ENCODE measurements at regions not wholly inside any gene's neighbourhood (a gene's known extent, or its start where the extent isn't known, plus 50 kb on each side); places are given as distances from the start of the nearest gene placed in this dataset.
A peak's percentile ranks its signal among the peaks of the same experiment; 100 is the strongest.

DNA sequence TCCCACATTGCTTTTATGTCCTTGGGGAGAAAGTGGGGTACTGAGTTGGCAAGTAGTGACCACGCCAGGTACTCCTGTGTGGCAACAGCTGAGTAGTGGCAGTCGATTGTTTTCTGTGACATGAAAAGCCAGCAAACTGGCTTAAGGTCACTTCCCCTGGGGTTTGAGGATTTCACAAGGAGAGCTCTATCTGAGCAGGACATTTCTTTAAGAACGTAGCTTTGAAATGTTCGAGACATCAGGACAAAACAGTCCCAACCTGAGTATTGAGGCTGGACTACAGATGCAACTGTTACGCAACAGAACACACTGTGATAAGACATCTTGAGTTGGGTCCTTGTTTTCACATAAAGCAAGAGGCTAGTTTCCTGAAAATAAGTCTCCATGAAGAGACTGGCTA, 146.7 kb upstream of the KLF14 start:
- no peak for DNase-seq (ENCODE audit: low read depth in 2 of 2)

DNA sequence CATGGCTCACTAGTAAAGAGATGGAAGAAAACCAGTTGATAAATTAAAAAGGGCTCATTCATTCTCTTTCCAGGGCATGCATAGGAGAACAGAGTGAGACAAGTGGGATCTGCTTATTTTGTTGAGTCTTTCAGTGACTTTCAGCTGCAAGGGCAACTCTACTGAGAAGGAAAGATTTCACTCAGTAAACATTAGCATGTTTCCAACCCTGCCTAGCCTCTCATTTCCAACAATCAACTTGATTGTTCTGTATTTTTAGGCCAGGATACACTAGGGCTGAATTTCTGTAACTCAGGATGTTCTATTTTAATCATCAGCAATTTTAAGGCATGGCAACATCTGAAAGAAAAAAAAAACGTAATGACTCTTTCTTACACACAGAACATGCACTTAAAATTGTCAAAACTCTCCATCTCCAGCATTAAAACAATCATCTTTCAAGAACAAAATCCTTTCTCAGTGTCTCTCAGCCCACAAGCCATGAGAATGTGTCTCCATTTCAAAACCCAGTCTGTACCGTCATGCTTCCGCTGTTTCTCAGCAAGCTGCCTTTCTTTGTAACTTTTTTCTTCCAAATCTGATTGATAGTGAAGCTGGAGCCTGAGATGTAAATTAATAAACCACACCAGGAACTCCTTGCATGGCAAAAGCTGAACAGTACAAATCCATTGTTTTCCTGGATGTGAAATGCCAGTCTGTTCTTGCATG, 147.2 kb upstream of the KLF14 start:
- DNase-seq (ENCODE audit: low read depth in 2 of 2), result no peak

DNA sequence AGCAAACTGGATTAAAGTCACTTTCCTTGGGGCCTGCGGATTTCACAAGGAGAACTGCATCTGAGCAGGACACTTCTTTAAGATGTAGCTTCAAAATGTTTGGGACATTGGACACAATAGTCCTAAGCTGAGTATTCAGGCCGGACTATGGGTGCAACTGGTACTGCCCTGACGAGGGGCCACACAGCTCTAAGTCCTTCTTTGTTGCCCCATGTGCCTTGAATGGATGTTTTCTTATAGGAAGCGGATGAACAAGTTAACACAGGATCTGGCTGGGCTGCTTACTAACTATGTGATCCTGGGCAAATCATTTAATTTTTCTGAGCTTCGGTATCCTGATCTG, 147.8 kb upstream of the KLF14 start:
- no peak for DNase-seq (ENCODE audit: low read depth in 2 of 2)

DNA sequence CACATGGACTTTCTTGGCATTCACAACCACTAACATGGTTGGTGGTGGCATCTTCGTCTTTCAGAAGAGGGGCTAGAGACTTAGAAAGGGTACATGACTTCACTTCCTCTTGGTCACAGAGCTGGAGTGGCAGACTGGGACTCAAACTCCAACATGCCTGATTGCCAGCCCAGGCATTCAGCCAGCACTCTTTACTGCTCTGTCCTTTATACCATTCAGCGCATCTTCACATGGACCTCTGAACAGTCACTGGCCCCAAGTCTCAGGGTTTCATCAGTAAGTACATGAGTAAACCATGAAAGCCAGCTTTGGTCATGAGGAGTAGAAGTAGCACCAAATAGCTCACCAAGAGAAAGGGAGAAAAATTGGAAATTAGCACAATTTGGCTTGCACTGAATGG, 148.4 kb upstream of the KLF14 start:
- DNase-seq (ENCODE audit: low read depth in 2 of 2), result no peak

DNA sequence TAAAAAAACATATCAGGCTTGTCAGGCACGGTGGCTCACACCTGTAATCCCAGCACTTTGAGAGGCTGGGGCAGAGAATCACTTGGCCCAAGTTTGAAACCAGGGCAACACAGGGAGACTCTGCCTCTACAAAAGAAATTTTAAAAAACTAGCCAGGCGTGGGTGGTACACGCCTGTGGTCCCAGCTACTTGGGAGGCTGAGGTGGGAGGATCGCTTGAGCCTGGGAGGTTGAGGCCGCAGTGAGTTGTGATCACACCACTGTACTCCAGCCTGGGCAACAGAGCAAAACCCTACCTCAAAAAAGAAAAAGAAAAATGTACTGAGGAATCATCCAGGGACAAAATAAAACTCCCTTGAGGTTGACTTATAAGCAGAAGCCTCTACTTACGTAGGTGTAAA, 149.9 kb upstream of the KLF14 start:
- DNase-seq (ENCODE audit: low read depth in 2 of 2), result no peak

DNA sequence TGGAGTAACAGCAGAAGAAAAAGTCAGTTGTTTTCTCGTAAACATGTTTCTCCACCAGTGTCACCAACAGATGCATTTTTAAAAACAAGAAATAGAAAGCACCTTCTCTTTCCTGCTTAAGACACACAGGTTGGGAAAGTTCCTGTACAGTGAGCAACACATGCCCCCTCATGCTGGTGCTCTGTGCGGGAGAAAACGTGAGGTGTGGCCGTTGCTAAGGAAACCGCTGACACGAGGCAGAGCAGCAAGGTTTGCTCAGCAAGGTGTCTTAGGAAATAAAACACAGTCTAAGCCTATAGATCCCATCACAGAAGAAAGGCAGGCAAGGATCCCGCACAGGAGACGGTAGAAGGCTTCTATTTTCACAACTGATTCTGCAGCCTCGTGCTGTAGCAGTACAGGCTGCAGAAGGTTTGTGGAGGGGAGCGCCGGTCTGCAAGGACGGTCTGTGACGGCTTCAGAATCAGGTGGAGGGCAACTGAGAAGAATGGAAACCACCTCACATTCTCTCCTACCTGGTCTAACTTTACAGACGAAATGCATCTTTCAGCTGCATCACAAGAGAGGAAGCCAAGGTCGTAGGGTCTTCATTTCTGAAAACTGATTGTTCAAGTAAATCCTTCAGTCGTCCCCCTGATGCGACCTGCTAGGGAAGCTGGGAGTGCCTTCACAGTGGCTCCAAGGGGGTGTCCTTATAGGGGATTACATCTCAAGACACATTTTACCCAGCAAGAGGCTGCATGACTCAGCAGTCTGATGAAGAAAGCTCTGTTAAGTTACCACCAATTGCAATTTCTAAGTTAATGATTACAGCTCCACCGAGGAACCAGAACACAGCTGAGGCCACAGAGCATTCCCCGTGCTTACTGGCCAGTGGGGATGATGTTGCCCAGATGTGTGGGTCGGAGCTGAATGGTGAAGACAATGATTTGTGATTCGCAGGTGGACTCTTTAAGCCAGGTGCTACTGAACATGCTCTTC, 150.7 kb upstream of the KLF14 start:
- DNase-seq (ENCODE audit: low read depth in 2 of 2), result no peak

DNA sequence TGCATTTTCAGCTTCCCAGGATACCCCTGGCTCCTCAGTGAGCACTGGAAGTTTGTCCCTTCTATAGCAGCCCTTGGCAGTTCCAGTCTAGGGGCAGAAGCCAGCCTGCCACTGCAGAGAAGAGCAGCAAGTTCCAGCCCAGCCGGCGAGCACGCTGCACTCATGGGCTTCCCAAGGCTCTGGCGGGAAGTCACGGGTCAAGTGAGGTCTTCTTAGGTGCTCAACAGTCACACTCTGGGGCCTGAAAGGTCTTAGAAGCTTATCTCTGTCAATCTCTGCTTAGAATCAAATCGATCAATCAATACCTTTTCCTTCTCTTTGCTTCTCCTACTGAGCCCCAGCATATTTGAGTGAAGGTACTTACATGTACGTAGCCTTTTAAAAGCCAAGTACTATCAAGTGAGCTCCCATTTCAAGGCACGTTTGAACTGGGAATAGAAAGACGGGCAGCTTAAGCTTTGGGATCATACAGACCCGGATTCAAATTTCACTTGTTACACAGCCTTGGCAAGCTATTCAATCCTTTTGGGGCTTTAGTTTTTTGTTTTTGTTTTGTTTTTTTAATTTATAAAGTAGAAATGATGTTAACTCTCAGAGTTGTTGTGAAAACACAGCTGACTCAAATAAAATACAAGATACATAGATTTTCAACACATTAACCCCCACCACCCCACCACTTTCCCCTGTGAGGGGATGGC, 152.6 kb upstream of the KLF14 start:
- DNase-seq (ENCODE audit: low read depth in 2 of 2), result no peak

DNA sequence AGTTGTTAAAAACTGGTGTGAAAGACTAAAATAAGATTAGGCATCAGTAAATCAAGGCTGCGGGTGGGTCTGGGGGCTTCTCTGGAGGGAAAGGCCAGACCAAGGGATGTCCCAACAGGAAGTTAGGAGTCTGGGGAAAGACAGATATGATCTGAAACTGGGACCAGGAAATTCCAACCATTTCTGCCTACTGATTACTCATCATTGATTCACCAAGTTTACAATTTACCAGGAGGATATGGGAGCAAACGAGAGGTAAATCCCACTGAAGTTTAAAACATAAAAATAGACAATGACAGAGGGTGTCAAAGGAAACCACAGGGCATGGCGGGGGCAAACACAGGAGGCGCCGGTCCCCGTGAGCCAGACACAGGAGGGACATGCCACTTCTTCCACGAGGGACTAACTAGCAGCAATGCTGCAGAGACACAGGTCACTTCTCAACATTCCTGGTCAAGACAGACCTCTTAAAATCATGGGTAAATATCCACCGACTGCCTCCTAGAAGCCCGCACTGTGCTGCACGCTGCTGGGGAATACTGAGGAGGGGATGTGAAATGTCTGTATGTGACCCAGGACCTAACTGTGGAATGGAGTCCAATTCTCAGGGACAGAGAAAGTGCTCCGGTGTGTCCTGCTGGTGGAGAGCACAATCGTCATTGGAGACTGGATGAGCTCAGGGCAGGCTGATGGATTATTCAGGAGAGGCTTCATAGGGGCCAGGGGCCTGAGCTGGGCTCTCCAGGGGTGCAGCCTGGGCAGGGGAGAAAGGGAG, 153.4 kb upstream of the KLF14 start:
- DNase-seq (ENCODE audit: low read depth in 2 of 2), result no peak

DNA sequence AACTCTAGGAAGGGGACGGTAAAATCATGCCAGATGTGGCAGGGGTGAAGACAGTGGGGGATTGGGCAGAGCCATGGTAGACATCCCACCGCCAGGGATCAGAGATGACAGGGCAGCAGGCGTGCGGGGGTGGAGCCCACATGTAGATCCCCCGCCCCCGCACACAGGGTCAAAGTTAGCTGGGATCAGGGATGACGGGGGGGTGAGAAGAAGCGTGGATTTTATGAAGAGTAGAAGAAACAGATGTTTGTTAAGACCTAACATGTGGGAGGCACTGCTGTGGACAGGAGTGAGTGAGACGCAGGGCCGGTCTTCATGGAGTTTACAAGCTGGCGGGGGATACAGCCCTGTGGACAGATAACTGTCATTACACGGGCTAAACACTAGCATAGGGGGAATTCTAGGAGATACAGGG, 154.0 kb upstream of the KLF14 start:
- DNase-seq (ENCODE audit: low read depth in 2 of 2), result no peak

DNA sequence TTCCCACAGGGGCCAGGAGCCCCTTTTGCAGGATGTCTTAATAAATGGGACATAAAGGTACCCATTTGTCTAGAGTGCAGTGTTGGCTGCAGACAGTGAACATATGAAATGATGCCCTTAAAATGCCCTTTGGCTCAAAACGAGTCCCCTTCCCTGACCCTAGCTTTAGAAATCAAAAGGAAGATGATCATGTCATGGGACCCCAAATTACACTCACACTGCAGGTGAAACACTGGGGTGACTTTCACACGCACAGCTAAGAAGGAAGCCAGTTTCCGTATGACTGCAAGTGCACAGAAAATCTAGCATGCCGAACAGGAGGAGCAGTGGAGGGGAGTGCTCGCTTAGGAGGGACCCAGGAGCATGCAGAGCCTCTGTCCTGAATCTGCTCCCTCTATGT, 154.5 kb upstream of the KLF14 start:
- no peak for DNase-seq (ENCODE audit: low read depth in 2 of 2)

DNA sequence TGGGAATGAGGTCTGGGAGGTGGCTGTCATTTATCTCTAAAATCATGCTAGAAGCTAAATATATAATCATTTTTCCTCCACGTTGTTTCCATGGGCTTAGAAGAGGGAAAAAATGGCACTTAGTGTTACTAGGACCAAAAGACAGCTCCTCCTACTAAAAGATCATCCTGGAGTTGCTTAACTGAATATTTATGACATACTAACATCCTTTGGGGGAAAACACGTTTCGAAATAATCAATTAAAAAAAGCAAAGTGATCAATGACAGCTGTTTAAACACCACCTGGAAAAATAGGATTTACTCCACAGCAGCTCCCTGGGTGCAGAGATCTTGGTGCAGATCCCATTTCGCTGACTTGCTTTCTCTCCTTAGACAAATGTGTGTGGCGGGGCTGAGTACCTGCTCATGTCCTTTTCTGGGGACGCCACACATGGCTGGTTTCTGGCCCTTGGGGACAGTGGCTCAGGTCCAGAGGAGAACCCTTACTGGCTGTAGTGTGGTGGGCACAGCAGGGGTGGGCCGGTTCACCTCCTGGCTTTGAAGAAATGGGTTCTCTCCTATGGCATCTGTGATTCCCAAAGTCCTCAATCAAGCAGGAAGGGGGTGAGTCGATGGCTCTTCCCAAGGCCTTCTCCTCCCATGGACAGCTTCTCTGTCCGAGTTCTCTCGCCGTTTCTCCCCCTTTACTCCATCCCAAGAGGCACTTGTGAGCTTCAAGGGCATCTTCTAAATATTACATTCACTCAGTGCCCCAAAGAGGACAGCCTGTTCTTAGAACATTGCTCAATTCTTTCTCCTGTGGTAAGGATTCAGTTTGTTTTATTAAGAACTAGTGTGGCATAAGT, 156.4 kb upstream of the KLF14 start:
- no peak for DNase-seq (ENCODE audit: low read depth in 2 of 2)

DNA sequence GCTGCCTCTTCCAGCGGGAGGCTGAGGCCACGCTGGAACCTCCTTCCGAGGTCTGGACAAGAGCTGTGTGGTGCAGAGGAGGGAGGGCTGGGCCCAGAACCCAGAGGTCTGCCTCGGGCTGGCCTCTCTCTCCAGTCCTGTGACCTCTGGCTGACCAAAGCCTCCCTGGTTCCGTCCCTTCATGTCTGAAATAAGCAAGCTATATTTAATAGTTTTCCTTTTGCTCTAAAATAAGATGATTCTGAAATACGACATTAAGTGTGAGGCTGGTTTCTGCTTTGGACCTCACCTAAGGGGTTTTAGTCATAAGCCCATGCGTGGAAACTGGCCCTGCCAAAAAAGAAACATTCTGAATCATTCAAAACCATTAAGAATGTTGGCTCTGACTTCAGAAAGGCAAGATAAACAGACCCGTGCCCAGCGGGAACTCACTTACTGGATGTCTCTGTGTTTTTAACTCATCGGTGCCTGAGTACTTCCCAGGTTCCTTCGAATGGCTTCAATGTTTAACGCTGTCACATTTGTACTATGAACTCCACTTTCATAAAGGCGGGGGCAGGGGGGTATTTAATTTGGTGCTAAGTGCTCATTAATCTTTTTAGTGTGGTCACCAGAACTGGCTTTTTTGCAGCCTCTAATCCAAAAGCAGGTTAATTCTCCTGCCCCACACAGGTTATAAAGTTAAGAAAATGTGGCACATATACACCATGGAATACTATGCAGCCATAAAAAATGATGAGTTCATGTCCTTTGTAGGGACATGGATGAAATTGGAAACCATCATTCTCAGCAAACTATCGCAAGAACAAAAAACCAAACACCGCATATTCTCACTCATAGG, 157.5 kb upstream of the KLF14 start:
- no peak for DNase-seq (ENCODE audit: low read depth in 2 of 2)

DNA sequence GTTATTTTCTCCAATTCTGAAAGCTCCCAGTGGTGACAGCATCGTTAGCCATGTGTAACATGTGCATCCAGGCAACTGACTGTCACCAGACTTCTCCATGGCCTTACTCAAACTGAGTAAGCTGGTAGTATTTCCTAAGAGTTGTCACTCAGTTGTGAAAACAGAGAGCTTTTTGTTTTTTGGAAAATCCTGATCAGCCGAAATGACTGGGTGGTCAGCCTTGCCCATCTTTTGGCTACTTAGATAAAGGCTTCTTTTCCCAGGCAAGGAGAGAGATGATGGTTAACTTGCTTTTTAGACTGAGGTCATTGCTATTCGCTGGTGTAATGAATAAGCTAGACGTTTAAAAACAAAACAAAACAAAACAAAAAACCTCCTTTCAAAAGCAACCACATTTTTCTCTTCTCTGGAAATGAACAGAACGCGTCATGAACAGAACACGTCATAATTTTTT, 159.5 kb upstream of the KLF14 start:
- DNase-seq (ENCODE audit: low read depth in 2 of 2), result no peak

DNA sequence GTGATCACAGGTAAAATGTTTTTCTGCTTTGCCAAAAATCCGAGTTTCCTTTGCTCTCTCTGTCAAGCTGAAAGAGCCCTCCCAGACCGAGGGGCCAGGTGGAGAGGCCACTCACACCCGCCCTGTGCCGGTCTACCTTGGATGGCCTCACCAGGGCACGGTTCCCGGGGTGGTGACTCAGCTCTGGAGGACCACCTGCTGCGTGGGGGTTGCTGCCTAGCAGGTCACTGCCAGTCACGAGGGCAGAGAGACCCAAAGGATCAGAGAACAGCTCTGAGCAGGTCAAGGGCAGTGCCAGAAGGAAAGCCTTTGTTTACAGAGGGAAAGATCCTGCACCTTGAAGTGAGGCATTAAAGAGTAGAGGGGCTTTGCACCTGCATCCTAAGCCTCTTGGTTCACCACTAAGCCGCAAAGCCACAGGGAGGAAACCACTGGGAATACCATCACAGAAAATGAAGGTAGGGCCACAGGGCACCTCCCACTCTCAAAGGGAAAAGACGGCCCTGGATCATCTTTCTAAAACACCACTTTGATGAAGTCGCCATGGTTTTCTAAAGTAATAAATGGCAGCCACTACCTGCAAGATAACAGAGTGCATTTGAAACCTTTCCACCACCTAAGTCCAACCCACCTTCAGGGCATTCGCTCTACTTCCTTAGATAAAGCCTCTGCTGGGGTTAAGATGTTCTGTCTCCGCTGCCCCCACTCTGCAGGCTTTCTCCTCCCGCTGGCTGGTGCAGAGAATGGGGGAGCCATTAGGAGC, 160.3 kb upstream of the KLF14 start:
- no peak for DNase-seq (ENCODE audit: low read depth in 2 of 2)

DNA sequence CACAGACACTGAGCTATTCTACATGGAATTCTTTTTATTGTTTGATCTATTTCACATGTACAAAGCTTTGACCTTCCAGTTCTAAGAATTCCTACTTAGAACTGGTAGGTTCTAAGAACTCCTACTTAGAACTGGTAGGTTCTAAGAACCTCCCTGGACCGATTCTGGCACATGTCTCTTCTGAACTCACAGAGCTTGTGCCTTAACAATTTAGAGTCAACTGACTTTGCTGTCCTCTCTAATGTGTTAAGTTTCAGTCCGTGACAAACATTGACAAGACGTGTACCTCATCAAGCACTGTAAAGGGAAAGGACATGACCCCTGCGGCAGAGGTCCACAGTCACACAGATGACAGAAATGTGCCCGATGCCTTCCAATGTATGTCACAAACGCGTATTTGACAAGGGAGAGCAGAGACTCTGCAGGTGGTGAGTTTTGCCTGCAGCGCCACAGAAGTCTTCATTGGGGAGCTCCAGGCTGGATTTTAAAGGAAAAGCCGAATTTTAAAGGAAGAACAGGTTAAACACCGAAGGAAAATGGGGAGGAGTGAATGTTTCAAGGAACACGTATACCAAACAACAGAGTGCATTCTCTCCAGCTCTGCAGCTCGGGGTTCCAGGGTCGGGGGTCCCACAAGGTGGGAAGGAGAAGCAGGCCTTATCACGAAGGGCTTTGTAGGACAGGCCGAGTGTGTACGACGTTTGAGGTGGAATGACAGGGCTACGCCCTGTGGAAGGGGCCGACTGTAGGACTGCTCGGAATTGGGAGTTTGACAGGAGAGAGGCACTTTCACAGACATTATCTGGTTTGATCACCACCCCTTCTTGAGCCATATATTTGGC, 161.1 kb upstream of the KLF14 start:
- no peak for DNase-seq (ENCODE audit: low read depth in 2 of 2)

DNA sequence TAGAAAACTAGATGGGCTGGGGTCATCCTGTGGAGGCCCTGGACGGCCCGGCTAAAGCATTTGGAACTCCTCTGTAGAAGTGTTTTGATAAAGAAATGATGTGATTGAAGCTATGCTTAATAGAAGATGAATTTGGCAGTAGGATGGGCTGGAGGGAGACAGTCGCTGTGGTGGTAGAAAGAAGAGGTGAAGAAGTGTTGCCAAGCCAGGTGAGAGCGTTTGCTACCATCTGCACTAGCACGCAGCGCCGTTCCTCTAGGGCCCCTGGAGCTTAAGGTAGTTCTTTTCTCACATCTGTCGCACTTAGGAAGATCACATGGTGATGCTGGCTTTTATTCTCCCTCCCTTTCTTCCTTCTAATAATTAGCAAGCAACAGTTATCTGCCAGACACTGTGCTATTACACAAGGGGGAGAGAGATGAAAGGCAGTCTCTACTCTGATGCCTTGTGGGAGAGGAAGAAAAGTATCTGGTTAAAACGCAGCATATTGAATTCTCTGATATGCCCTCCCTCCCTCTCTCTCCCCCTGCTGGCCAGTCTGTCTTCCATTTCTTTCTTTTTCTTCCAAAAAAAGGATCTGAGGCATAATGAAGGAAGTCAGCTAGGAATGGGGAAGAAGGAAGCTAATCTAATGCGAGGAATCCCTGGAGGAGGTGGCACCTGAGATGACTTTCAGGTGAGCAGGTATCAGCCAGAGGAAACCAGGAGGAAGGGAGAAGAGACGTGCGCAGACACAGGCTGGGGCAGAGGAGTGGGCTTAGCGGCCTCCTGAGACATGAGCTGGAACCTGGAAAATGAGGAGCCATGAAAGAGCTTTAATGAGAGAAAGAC, 162.3 kb upstream of the KLF14 start:
- no peak for DNase-seq (ENCODE audit: low read depth in 2 of 2)

DNA sequence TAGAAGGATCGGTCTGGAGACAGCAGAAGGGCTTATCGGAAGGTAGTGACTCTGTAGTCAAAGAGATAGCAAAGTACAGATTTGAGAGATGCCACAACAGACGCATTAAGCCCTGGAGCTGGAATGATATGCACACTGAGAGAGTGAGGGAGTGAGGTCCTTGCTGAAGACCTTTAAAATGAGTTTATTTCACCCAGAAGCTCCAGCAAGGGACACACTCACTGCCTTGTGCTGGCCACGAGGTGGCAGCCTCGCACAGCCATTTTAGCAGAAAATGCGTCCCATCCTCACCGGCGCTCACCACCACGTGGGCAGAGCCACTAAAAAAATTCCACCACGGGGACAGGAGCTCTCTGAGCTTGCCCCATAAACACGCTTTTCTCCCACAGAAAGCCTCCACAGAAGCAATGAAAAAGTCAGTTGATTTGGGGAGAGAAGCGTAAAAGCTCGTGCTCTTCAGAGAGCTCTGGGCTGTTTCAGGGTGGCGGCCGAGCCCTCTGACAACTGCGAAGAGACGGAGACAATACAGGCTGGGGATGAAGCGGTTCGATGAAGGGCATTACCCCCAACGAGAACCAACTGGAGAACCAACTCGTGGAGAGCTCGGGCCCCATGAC, 163.0 kb upstream of the KLF14 start:
- peak; percentile 63 to 66 for DNase-seq (ENCODE audit: low read depth in 2 of 2)
